T1000 (cell line): ENCODE measurements at regions not wholly inside any gene's neighbourhood (a gene's known extent, or its start where the extent isn't known, plus 50 kb on each side); places are given as distances from the start of the nearest gene placed in this dataset.

Experiments
- DNase-seq: peaks from one replicate; lab custom pipeline; 2025; ENCODE audit warnings: mixed read lengths; lab: John Stamatoyannopoulos, UW

- no peak for DNase-seq
Observed at GRCh38 chr14:36028665-36029064, 147.9 kb downstream of the PTCSC3 start.

DNA sequence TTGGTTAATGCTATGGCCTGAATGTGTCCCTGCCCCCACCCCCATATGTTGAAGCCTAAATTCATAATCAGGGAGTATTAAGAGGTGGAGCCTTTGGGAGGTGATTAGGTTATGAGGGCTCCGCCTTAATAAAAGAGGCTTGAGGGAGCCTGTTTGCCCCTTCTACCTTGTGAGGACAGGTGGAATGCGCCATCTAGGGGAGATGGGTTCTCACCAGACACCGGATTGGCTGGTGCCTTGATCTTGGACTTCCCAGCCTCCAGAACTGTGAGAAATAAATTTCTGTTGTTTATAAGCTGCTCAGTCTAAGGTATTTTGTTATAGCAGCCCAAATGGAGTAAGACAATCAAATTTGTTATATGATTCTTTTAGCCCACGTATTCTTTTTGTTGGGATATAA is 148.3 kb downstream of the PTCSC3 start:
- DNase-seq, result no peak

- no peak for DNase-seq
Observed at GRCh38 chr14:36027354-36027753, 149.2 kb downstream of the PTCSC3 start.

DNA sequence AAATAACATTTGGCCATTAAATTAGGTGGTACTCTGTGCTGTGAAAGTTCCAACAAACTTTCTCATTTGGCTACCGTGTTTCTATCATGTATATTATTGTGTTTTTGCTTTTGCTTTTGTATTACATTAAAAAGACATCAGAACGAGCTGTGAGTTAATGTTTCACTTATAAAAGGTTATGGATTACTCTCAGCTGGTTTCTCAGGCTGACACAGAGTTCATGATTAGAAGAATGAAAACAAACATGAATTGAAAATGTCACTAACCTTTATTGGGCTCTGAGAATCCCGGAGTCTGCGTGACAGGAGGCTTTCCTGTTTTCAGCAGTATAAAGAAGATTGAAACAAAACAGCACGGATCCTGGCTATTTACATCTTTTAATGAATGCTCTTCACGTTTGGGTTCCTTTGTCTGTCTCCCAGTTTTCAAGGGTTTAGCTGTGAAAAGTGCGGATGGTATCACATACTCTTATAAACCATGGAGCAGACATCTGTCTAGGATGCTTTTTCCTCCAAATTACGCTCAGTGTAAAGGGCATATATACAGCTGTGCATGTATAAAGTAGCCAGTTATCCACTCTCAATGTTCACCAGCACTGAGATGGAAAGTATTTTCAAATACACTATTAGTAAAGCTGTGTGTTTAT is 153.6 kb downstream of the PTCSC3 start:
- DNase-seq, result no peak

DNA sequence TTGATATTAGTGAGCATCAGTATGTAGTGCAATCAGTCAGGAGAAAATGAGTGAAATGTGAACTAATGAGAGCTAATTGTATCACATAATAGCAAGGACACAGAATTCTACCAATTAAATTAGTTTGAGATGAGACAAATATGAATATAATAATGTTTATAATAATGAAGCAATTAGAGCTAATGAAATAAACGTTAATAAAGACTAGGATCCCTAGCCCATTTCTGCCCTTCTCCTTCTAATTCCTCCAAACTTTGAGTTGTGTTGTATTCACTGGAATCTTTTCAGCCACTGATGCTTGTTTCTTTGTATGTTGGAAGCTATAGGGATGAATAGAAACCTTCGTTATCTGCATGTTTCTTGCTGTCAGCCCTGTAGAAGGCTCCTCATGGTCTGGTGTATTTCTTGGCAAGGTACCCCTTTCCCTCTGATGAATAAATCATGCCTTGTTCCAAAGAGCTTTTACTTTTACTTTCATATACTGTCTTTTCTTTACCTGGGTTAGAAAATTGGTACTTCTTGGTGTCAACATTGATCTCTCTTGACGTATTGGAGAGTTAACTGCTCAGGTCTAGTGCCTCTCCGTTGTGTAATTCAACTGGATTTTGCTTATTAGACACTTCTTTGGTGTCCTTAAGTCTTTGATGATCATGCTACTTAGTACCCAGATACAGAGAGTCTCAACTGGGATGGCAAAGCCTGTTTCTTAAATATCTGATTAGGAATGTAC is 154.8 kb downstream of the PTCSC3 start:
- no peak for DNase-seq

DNA sequence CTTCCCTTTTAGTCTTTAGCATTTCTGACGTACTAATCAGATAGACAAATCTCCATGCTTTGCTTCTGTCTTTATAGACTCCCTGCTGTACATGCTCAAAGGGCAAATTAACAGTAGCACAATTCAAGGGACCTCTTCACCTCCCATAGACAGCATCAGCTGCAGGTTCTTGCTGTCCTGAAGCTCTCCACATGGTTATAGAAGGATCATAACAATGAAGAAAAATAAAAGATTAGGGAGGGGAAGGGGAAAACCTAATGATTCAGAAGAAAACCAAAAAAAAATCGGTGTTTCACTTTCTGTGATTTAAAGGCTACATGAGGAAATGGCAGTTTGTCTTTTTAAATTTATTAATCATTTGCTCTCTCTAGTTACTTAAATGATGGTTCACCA is 155.5 kb downstream of the PTCSC3 start:
- no peak for DNase-seq

DNA sequence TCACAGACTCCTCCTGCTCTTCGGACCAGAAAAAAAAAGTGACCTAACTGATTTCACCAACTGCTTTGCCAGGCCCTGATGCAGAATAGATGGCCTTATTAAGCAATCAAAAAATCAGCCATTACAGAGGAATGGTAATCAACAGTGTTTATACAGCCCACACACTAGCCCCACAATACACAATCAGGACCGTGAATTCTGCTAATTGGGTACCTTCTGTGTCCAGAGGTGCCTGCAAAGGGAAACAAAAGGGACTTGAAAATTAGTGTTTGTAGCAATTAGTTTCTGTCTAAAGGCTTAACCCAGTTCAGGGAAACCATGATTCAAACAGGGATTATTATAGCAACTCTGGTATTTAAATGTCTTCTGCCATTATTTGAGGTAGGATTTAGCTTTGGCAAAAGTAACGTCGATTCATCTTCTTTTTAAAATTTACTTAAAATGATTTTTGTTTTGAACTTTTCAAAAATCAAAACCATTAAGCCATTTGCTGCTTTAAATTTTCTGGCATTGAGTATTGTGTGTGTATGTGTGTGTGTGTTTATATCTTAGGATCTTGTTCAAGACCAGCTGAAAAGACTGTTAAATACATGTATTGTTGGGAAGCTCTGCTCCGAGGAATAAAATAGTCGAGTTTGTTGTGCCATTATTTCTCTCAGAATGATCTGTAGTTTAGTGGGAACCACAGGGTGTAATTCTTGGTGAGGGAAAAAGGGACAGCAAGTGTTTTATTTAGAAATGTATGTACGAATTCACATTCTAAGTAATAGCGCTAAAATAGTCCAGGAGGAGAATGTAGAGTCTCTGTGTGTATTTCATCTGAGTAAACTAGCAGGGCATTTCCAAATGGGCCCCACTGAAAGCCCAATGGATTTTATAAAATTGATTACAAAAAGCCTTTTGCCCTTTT is 156.1 kb downstream of the PTCSC3 start:
- DNase-seq, result no peak

GRCh38 chr14:36019126-36019525 is 157.4 kb downstream of the PTCSC3 start:
- DNase-seq, result no peak

DNA sequence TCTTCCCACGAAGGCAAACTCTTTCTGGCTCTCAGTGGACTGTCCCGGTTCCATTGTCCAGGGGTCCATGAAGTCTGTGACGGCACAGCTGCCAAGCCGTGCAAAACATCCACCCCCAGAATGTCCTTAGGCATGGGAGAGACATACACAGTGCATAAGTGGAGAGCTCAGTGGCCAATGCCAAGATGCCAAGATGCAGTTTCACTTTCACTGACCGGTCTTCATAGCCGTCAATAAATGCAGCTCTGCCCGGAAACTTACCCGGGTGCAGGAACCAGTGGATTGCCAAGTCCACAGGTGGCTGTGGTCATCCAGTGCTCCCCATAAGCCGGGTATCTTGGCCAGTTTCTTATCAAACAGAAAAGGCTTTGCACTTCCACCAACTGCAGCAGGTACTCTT is 162.3 kb downstream of the PTCSC3 start:
- no peak for DNase-seq

DNA sequence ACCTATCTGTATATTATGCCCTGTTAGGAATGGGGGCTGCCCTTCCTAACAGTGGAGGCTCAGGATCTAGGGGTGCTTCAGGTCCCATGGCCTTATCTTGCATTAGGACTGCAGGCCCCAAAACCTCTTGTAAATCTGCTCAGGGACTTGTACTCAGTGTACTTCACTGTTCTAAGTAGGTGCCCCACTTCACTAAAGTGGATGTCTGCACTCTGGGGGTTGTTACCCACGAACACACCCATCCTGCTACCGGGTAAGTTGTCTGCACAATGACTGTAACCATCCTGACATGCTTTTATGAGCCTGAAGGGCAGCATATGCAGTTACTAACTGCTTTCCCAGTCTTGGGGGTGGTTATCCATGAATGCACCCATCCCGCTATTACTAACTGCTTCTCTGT is 163.0 kb downstream of the PTCSC3 start:
- DNase-seq, result no peak

DNA sequence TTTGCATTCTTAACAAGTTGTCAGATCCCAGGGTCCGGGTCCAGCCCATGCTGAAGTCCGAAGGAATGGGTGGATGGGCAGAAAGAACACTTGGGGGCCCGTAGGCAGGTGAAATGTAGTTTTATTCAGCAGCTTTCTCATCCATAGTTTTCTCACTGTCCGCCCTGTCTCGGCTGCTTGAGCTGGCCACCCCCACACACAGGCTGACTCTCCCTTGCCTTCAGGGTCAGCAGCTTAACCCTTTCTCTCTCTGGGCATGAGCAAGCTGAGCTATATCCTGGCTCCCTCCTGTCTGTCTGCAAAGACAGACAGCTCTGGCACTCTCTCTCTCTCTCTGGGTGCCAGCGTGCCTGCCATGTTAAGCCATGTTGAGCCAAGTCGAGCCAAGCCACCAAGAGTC is 163.9 kb downstream of the PTCSC3 start:
- no peak for DNase-seq

GRCh38 chr14:36009643-36010042 is 166.9 kb downstream of the PTCSC3 start:
- no peak for DNase-seq

GRCh38 chr14:36006623-36007022 is 169.9 kb downstream of the PTCSC3 start:
- DNase-seq, result no peak

GRCh38 chr14:36005670-36006069 is 170.9 kb downstream of the PTCSC3 start:
- no peak for DNase-seq

DNA sequence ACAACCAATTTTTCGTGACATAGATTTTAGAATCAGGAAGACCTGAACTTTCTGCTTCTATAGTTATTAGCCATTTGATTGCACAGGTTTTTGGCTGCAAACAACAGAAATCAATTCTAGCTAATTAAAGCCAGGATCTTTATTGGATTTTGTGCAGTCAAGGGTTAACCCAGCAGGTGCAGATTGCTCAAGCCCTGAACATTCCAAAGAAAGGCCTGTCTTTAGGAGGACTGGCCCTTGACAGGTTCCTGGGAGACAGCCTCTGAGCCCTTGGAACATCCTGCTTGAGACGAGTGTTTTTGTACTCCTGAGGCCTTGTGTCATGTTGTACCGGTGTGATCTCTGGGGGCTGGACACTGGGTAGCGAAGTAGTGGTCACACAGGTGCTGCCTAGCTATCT is 174.6 kb downstream of the PTCSC3 start:
- no peak for DNase-seq

DNA sequence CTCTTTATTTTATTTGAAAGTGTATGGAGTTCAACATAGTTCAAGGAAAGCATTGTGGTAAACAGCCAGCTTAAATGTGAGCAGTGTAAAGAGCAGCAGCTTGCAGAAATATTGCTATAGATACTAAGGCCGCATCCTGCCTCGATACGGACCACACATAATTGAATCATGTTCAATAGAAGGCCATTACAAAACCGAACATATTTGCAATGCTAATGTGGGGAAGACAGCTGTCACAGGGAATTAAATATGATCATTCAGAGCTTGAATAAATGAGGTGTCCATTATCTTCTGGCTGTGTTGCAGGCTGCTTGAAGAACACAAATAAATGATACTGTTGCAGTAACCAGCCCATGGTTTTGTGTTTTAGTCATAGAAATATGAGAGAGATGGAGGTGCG is 173.2 kb downstream of the BRMS1L start:
- no peak for DNase-seq

DNA sequence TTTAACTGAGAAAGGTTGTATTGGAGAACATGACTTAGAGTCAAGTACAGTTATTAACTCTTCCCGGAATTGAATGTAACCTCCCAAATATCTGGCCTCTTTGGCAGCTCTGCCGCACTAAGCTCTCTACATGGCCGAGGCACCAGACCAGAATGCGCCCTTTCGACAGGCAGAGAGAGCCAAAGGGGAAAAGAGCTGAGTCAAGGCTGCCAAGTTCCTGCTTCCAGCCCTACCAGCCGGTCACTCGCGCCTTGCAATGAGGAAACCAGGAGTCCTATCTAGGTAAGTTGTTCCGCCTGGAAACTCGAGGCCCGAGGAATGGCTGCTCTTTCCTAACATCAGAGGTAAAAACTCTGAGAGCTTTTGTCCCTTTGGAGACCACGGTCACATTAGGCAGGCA is 172.2 kb downstream of the BRMS1L start:
- no peak for DNase-seq

DNA sequence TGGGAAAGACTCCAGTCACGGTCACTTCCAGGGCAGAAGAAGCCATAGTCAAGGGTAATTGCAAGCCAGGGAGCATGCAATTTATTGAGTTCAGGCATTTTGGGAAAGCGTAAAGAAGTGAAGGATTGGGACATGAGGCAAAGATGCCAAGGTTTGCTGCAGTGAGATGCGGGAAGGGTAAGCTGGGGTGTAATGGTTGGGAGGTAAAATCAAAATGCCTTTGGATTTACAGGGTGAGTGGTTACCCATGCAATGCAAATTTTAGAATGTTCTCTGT is 167.5 kb downstream of the BRMS1L start:
- no peak for DNase-seq

DNA sequence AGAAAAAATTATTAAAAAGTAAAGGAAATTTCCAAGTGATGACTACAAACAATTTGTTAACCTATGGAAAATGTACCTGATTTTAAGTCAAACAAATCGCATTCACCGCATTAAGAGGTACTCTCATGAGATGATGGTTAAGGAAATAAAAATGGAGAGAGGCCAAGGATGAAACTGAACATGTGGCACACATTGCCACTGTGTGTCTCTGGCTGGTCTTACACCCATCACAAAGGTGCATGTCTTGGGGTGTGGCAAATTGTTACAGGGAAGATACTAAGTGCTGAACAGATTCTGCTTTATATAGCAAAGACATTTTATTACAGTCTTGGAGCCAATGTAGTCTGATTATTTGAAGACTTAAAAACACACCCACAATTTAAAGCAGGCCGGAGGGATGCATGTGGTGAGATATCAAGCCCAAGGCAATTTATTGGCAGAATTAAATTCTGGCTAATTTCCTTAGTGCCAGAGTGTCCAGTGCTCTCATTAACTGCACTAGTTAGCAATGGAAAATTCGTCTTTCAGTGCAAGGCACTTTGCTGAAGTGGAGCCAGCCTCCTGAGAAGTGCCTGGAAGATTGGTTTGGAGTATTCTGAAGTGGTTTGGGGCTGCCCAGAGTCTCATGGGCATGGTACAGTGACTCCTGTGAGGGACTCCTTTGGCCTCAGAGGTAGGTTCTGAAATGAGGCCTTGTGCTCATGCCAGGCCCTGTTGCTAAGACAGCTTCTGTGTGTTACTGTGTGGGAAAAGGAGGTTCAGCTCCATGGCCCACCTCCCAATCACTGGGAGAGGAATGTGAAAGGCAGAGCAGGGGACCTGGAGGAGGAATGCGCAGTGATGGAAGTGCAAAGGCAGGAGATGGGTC is 166.9 kb downstream of the BRMS1L start:
- DNase-seq, result no peak

- no peak for DNase-seq
Observed at GRCh38 chr14:35991356-35991755, 165.2 kb downstream of the BRMS1L start.

GRCh38 chr14:35989736-35990135 is 163.6 kb downstream of the BRMS1L start:
- DNase-seq, result no peak
